HG02973 (cell line): ENCODE measurements at regions not wholly inside any gene's neighbourhood (a gene's known extent, or its start where the extent isn't known, plus 50 kb on each side); places are given as distances from the start of the nearest gene placed in this dataset.
"Not testable (repeated sequence)": the region's sequence is repeated elsewhere in the genome, so short reads cannot be mapped to it uniquely, and the experiment has no call there.

Experiments used
- ATAC-seq: cut with Tn5 transposase; IDR thresholded peaks from one replicate; pipeline ENCODE4 v1.9.1; 2021; ENCODE audit warnings: moderate library complexity; ENCODE audit not compliant: unreplicated experiment

DNA sequence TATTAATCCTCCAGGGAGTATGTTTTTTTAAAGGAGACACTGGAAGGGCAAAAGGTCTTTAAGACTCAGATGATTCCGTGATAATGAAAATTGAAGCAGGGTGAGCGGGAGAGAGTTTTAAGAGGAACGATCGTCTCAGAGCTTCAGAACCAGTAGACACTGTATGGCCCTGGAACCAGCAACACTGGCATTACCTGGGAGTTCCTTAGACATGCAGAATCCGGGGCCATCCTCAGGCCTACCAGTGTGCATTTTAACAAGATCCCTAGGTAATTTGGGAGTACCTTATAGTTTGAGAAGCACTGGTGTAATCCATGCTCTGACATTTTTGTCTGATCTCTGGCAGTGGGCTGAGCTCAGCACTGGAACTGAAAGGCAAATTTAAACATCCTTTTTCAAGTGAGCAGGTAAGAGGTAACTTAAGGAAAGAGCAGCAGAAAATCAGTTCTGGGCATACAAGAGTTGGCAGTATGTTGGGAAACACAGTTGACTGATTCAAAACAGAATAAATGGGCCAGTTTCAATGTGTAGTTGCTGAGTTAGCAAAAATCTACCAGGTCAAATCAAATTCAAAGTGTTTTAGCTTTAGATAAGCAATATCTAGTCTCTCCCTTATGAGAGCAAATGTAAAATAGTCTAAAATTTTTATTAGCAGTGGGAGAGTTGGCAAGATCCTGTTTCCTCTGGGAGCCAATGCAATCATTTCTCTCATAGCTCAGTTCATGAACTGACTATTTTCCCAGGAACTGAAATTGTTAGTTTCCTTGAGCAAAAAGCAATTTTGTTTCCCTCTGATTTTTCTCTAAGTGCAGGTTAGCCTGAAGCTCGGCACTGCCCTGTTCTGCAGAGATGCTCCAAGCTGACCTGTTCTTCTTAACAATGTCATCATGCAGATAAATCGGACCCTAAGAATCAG lies 97.2 kb upstream of the ELMO1 start:
- no peak for ATAC-seq

GRCh38 chr7:37546677-37547076 lies 98.0 kb upstream of the ELMO1 start:
- no peak for ATAC-seq

GRCh38 chr7:37549076-37549931 lies 100.6 kb upstream of the ELMO1 start:
- ATAC-seq: no peak

DNA sequence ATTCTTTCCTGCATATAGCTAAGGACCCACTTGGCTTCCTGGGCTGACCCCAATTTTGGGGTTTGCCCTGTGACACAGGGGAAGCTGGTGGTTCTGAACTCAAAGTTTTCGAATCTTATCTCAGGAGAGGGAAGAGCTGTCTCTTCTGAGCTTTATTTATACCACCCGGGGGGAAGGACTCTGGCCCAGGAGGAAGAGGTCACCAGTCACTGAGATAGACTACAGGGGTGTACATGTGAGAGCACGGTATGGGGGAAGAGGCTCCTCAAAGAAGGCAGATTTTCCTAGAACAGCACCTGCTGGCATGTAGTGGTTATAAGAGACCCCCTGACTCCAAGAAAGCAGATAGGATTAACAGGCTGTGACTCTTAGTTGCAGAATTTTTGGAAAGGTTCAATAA lies 101.8 kb upstream of the ELMO1 start:
- ATAC-seq: no peak

GRCh38 chr7:37550872-37551271 lies 102.2 kb upstream of the ELMO1 start:
- ATAC-seq: no peak

- ATAC-seq: no peak
Measured at GRCh38 chr7:37552030-37552429, 103.4 kb upstream of the ELMO1 start.

DNA sequence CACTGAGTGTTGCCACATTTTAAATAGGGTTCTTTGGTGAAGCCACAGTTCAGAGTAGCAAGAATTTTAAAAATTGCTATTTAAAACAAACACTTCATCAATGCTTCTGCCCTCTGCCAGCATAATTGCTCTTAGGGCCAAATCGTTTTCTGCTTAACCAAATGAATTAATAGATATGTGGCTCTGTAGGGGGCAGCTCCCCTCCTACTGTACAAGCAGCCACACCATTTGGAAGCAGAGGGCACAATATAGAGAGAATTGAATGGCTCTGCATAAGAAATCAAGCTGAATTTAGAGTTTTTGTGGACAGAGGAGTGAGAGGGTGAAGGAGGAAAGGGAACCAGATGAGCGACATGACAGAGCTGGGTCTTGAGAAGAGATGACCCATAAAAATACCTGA lies 103.8 kb upstream of the ELMO1 start:
- not testable (repeated sequence) for ATAC-seq

GRCh38 chr7:37555528-37555927 lies 106.9 kb upstream of the ELMO1 start:
- no peak for ATAC-seq

GRCh38 chr7:37557571-37558209 lies 109.0 kb upstream of the ELMO1 start:
- no peak for ATAC-seq

DNA sequence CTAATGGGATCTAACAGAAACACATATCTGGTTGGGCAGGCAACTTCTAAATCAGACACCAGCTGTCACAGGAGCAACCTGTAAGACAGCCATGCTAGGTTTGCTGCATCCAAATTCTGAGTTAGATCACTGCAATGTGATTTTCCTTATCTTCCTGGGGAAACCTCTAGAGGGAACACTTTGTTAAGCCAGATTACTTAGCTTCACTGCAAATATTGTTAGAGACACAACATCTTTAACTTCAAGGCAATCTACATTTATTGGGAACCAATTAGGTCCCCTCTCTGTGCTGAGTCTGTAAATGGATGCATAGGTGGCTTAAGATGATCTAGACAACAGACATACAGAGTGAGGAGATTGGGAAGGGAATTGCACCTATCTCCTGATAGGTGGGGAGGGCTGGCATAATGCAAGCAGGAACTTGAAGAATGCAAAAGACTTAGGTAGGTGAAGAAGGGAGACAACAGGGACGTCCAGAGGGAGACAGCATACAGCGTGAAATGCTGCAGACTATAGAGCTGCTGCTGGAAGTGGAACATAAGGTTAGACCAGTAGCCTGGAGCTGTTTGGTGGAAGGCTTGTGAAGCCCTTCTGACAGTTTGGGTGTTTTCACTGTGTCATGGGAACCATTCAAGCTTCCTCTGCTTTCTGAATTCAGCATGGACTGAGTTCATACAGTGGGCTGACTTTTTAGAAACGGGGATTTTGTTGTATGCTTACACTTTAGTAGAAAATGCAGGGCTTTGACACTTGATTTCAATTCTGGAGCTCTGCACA lies 109.8 kb upstream of the ELMO1 start:
- ATAC-seq: no peak

GRCh38 chr7:37570145-37570544 lies 113.4 kb upstream of the GPR141 start:
- no peak for ATAC-seq

DNA sequence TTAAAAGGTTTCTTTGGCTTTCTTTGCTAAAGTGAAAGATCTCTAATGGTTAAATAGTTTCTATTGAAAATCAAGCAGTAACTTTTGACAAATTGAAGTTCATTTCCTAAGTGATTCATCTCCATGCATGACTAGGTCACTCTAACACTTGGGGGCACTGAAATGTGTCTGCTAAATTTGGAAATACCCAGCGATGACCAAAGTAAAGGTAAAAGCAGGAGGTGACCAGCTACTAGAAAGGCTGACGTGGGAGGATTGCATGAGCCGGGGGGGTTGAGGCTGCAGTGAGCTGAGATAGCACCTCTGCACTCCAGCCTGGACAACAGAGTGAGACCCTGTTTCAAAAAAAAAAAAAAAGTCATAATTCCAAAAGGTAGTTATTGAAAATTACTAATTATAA lies 111.8 kb upstream of the GPR141 start:
- no peak for ATAC-seq

DNA sequence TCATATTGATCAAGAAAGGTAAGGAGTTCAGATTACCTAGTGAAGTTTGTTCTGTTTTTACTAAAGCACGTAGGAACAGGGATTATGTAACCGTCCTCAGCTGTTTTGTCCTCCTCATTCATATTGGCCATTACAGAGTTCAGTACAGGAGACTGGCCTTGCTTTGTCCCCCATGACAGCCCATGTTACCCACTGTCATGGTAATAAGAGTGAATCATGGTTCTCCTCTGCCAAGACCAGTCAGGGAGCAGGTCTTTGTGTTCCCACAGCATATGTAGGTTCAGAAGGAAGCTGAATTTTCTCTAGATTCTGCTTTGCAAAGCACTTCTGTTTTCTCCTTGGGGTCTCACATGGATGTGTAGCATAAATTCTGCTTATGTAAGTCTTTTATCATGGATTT lies 106.2 kb upstream of the GPR141 start:
- no peak for ATAC-seq

- ATAC-seq: no peak
Measured at GRCh38 chr7:37577901-37578300, 105.7 kb upstream of the GPR141 start.

DNA sequence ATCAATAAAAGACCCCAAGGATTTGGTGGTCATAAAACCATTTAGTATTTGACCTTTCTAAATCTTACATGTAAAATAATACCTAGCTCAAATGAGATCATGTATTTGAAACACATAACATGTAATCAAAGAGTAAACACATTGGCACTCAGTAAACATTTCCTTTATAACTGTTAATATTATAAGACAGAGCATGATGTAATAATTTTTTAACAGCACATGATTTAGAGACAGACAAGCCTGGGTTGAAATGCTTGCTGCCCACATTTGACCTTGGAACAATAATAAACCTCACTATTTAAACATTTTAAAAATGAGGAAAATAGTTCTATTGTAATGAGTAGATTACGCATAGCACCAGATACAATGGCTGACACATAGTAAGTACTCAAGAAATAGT lies 105.2 kb upstream of the GPR141 start:
- no peak for ATAC-seq

- ATAC-seq: no peak
Measured at GRCh38 chr7:37580376-37580775, 103.2 kb upstream of the GPR141 start.

DNA sequence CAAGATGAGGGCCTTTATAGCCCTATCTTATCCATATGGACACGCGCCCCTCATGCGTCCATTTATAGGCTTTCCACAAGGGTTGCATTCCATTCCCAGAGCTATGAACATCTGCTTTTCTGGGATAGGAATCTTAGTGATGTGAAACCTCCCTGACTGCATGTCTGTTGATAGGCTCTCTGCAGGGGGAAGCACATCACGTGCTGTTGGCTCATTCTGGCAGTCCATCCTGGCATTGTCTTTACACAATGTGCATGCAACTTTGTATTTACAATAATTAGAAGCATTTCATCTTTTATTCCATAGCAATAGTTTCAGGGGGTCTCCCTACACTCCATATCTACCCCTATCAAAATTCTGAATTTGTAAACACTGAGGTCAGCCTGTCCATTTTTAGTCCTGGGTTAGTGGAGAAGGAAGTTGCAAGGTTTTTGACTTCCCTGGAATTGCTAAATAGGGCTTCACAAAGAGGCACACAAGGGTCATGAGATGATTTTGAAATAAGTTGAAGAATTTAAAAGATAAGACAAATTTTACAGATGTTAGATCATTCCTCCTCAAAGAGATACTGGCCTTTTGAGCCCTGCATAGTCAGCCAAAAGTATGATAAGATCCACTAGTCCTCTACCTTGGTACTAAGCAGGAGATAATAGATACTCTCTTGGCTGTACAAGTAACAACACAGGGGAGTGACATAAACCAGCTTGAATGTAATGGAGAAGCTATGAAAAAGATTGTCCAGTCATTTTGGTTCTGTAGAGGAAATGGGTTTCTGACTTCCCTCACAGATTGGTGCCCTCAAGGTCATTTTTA lies 98.7 kb upstream of the GPR141 start:
- ATAC-seq: not testable (repeated sequence)

- ATAC-seq: no peak
Measured at GRCh38 chr7:37590824-37591223, 92.7 kb upstream of the GPR141 start.

GRCh38 chr7:37592366-37592765 lies 91.2 kb upstream of the GPR141 start:
- no peak for ATAC-seq

- ATAC-seq: no peak
Measured at GRCh38 chr7:37594602-37595001, 89.0 kb upstream of the GPR141 start.
